Mammary epithelial cell (primary cell): ENCODE measurements at regions not wholly inside any gene's neighbourhood (a gene's known extent, or its start where the extent isn't known, plus 50 kb on each side); places are given as distances from the start of the nearest gene placed in this dataset.

Source experiments
- EZH2 ChIP-seq: IDR thresholded peaks from 2 replicates; pipeline ENCODE4 v1.6.1; 2012; ENCODE audit warnings: low read length, inconsistent platforms, borderline replicate concordance
- TF ChIP-seq, protein P1 (sequence below), 2 donors: IDR thresholded peaks in 1 of 2; conservative IDR thresholded peaks in 1 of 2; 2 replicates each; pipeline ENCODE4 v1.5.1; 2011 to 2012; ENCODE audit warnings: inconsistent platforms in 2 of 2, low read length in 2 of 2, mild to moderate bottlenecking in 2 of 2, control low read depth in 1 of 2, low read depth in 1 of 2; ENCODE audit not compliant: insufficient read depth in 1 of 2; ENCODE audit errors: extremely low read depth in 1 of 2

- TF ChIP-seq, protein P1, sequence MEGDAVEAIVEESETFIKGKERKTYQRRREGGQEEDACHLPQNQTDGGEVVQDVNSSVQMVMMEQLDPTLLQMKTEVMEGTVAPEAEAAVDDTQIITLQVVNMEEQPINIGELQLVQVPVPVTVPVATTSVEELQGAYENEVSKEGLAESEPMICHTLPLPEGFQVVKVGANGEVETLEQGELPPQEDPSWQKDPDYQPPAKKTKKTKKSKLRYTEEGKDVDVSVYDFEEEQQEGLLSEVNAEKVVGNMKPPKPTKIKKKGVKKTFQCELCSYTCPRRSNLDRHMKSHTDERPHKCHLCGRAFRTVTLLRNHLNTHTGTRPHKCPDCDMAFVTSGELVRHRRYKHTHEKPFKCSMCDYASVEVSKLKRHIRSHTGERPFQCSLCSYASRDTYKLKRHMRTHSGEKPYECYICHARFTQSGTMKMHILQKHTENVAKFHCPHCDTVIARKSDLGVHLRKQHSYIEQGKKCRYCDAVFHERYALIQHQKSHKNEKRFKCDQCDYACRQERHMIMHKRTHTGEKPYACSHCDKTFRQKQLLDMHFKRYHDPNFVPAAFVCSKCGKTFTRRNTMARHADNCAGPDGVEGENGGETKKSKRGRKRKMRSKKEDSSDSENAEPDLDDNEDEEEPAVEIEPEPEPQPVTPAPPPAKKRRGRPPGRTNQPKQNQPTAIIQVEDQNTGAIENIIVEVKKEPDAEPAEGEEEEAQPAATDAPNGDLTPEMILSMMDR (conservative IDR thresholded peaks at IDR 0.05 in 1 of 2, IDR thresholded peaks at IDR 0.05 in 1 of 2; ENCODE audit: extremely low read depth in 1 of 2, insufficient read depth in 1 of 2, low read depth in 1 of 2, low read length in 2 of 2): no peak
- TF ChIP-seq EZH2: no peak
These were observed 319.7 kb downstream of the UACA start for GRCh38 chr15:70443486-70444273.
